ELF-1 (cell line): ENCODE measurements at regions not wholly inside any gene's neighbourhood (a gene's known extent, or its start where the extent isn't known, plus 50 kb on each side); places are given as distances from the start of the nearest gene placed in this dataset.

Source experiments
- DNase-seq: peaks from one replicate; pipeline ENCODE4 v3.0.0-alpha.2; 2016; ENCODE audit warnings: low read depth, low spot score

- DNase-seq: no peak
Observed at GRCh38 chr4:1512051-1512737, 106.0 kb upstream of the NKX1-1 start.

DNA sequence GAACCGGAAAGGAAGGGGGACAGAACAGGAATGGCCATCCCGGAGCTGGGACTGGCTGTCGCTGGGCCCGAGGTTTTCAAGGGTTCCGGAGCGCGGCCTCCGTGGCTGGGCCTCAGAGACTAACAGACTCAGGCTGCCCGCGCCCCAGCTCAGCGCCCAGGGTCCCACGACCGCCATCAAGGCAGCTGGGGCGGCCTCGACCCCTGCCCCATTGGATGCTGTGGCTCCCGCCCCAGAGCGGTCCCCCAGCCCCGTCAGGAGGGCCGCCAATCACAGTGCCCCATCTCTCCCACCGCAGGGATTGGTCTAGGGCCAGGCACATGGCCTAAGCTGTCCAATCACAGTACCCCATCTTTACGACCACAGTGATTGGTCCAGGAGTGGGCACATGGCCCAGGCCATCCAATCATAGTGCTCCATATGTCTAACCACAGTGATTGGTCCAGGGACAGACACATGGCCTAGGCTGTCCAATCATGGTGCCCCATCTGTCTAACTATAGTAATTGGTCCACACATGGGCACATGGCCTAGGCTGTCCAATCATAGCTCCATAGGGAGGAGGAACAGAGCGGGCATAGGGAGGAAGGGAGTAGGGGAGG, 105.3 kb upstream of the NKX1-1 start:
- DNase-seq: peak; percentile 26

GRCh38 chr4:1510931-1511330, 104.7 kb upstream of the NKX1-1 start:
- no peak for DNase-seq

GRCh38 chr4:1509366-1509765, 103.1 kb upstream of the NKX1-1 start:
- DNase-seq: no peak

DNA sequence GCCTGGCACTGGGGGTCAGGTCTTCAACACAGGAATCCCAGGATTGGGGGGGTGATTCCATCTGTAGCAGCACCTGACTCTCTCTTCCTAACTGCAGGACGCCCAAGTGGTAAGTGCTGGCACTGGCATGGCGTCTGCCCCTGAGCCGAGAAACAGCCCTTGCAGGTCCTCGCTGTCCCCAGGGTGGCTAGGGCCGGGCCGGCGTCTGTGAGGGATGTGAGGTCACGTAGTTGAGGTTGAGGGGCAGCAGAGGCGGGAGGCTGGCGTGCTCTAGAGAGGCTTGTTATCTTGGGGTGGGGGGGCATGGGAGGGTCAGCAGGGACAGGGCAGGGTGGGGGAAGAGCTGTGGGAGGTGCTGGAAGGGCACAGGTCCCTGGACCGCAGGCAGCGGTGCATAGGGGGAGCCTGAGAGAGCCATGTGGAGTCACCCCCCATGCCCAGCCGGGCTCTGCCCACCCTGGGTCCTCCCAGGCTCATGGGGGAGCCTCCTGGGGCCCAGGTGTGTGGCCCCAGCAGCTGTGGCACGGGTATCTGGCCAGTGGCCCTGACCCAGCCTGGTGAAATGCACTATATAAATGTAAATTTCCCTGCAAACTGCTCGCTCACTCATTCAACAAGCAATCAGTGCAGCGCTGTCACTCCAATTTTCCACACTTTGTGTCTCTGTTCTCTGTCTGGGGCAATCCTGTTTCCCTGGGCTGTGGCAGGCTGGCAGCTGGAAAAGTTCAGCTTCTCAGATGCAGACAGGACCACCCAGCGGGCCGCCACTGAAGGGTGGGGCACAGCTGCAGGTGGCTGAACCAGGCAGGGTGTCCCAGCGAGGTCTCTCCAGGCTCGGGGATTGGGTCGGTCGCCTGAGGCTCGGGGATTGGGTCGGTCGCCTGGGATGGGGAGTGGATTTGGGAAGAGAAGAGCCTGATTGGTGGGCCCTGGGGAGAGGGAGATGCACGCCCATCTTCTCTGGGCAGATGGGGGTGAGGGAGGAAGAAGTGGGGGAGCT, 102.2 kb upstream of the NKX1-1 start:
- no peak for DNase-seq

- no peak for DNase-seq
Observed at GRCh38 chr4:1506956-1507721, 100.9 kb upstream of the NKX1-1 start.

DNA sequence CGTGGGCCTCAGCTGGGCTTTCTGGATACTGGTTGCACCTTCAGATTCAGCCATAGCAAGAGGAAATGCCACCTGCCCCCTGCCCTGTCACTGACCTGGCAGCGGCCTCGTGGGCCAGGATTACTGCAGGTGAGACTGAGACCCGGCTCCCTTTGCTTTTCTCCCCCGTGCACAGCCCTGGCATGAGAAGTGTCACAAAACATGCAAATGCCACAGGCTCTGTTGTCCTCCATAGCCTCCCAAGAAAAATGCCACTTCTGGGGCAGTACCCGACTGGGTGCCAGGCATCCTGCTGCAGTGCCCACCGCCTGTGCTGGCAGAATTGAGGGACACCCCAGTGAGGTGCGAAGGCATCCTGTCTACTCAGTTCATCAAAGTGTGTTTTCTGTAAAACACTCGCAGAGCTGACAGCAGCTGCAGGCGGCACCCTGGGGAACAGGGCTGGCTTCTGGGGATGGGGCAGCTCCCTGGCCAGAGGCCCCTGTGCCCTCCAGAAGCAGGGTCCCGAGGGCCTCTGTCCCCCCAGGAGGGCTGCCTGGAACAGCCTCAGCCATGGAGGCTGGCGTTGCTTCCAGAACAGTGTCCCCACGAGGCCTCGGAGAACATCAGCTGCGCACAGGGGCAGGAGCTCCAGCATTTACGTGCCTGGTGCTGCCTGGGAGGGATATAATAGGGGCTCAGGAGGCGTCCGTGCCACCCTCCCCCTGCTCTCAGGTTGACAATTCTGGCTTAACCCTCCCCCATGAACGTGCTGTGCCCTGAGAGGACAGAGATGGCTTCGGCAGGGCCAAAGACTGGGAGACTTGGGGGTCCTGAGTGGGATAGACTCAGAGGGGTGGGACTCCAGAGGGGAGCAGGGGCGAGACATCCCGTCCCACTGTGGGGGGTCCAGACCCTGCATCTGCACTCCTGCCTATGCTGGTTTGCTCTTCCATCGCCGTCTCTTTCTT, 99.5 kb upstream of the NKX1-1 start:
- DNase-seq: no peak

DNA sequence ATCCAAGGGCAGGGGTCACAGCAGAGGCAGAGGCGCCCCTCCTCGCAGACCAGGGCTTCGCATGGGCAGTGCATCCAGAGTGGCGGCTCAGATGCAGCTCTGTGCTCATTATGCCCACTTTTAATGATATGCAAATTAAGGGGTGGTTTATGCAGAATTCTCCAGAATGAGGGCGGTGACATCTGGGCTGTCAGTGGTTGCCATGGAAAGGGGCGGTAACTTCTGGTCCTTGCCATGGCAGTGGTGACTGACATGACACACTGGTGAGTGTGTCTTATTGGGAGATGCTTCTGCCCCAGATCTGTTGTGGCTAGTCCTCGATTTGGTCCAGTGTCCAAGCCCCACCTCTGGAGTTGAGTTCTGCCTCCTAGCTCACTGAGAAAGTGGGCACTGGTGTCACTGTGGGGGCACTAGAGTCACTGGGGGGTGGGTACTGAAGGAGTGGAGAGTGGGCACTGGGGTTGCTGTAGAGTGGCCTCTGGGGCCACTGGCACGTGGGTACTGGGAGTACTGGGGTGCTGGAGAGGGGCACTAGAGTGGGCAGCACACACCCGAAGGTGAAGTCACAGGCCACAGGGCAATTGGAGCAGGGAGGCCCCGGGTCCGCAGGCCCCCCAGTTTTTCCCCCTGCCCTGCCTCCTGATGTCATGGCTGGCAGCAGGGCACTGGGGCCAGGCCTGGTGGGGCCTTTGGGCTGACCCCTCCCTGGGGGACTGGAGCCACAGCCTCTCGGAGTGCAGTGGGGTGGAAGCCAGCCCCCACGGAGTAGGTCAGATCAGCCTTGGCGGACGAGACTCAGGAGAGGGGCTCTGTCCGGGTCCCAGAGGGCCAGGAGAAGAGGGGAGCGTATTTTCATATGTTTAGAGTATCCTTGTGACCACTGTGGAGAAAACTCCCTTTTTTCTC, 98.6 kb upstream of the NKX1-1 start:
- no peak for DNase-seq

- DNase-seq: no peak
Observed at GRCh38 chr4:1503583-1504471, 97.6 kb upstream of the NKX1-1 start.

- no peak for DNase-seq
Observed at GRCh38 chr4:1502976-1503375, 96.7 kb upstream of the NKX1-1 start.

DNA sequence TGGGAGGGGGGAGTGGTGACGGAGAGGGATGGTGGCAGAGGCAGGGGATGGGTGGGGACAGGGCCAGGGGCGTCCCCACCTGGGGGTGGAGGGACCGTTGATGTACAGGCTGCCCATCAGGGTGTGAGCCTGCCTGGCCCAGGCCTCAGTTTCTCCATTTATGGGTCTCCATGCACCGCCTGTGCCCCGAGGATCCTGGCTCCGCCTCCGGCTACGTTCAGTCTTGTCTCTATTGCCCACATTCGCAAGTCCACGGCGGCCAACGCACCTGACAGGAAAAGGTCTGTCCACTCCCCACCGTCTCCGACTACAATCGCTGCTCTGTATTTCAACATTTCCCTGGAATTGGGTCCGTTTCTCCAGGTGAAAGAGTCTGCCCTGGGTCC, 96.3 kb upstream of the NKX1-1 start:
- no peak for DNase-seq

DNA sequence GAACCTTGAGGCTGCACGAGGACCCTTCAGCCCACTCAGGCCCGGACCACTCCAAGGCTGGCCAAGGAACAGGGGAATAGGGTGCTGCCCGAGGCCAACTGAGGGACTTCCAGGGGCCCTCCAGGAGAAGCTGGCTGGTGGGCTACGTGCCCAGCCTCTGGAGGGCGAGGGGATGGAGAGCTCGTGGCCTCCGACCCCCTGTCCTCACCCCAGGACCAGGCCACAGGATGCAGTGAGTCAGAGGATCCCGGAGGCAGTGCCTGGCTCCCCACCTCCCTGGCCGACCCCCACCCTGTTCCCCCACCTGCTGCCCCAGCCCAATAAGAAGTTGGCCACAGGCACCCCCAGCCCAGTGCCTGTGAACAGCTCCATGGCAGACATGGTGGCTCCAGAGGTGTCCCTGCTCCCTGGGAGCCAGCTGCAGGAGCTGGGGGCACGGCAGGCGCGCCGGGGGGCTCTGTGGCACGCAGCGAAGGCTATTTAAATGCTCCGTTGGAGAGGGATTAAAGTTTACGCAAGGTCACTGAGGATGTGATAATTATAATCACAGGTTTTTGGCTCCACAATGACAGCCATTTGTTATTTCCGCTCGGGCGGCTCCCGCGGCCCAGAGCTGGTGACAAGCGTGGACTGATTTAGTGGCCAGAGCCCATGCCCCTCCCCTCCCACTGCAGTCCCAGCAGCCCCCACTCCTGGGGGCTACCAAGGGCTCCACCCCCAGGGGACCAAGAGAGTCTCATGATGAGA, 95.7 kb upstream of the NKX1-1 start:
- DNase-seq: no peak

DNA sequence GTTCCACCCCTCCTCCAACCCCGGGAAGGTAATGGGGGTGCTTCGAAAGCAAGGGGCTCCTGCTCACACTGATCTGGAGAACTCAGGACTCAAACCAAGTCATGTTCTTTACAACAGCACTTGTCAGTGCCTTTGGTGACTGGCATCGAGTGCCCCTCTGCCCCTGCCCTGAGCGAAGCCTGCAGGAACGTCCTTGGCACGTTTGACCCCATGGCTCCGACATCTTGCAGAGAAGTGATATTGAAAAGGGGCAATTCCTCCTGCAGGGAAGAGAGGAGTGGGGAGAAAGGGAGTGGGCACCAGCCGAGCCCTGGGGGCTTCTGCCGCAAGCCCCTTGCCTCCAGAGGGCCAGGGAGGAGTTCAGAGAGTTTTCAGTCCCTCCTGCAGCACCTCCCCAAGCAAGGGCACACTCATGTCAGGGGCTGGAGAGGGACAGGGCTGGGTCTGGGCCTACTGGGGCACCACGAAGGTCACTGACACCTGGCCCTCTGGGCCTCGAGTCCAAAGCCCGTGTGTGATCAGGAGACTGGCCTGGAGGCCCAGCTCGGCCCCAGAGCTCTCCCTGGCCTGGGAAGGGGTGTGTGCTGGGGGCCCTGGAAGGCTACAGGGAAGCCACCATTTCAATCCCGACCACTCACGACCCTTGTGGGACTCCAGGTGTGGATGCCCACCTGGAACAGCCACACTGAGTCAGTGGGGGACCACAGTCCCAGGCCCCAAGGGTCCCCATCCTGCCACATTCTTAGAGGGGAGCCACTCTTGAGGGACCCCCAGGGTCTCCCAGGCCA, 94.9 kb upstream of the NKX1-1 start:
- no peak for DNase-seq

- no peak for DNase-seq
Observed at GRCh38 chr4:1500231-1500965, 94.2 kb upstream of the NKX1-1 start.

DNA sequence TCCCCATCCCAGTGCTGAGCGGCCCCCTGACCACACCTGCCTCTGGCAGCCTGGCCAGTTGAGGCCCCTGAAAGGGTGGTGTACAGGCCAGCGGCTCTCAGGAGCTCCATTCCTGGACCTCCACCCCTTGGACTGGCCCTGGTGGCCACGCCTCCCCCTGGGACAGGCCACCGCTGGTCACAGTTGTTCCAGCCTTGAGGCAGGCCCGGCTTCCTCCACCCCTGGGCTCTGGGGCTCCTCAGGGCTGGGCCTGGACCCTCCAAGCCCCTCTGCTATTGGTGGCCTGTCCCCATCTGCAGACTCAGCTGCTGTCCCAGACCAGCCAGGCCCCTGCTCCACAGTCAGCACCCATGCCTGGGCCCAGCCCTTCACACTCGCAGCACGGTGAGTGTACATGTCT, 93.2 kb upstream of the NKX1-1 start:
- no peak for DNase-seq

DNA sequence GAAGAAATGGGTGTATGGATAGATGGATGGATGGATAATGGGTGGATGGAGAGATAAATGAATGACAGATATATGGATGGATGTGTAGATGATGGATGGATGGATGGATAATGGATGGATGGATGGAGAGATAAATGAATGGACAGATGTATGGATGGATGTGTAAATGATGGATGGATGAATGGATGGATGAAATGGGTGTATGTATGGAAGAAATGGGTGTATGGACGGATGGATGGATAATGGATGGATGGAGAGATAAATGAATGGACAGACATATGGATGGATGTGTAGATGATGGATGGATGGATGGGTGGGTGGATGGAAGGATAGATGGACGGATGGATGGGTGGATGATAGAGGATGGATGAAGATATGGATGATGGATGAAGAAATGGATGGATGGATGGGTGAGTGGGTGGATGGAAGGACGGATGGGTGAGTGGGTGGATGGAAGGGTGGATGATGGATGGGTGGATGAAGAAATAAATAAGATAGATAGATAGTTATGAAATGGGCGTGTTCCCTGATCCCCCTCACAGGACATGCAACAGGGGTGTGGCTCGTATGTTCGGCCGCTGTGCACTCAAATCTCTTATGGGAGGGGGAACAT, 91.1 kb upstream of the NKX1-1 start:
- no peak for DNase-seq
